ENCODE measurements at regions not wholly inside any gene's neighbourhood (a gene's known extent, or its start where the extent isn't known, plus 50 kb on each side); places are given as distances from the start of the nearest gene placed in this dataset.

GRCh38 chr20:60589623-60590022 lies 631.4 kb downstream of the CDH26 start (continued):
- TF ChIP-seq EGR1 (IDR thresholded peaks at IDR 0.05; ENCODE audit: borderline replicate concordance, low read depth, low read length) (no peak), TAF1 (IDR thresholded peaks at IDR 0.05; ENCODE audit: low read depth, low read length) (no peak), MAX (IDR thresholded peaks at IDR 0.05) (0 out of 2 replicates have a peak, but pooled peaks have one; percentile 17), KDM5A (IDR thresholded peaks at IDR 0.05; ENCODE audit: low read length) (no peak), MAFK (IDR thresholded peaks at IDR 0.05; ENCODE audit: low read depth, low read length) (no peak), USF2 (IDR thresholded peaks at IDR 0.05; ENCODE audit: low read length) (no peak), TAF7 (optimal IDR thresholded peaks at IDR 0.05; ENCODE audit: borderline replicate concordance, low read depth, low read length) (peak; percentile 85)

Data from H1 (cell line).